ENCODE measurements at regions not wholly inside any gene's neighbourhood (a gene's known extent, or its start where the extent isn't known, plus 50 kb on each side); places are given as distances from the start of the nearest gene placed in this dataset.

- POLR2A ChIA-PET, result no interaction called here
- TF ChIP-seq CTCF (IDR thresholded peaks at IDR 0.05; ENCODE audit: low read depth, low read length), result no peak
- no peak overlapping the region for H3K4me3 ChIP-seq (ENCODE audit: low read depth, low read length)
- CTCF ChIA-PET, result no interaction called here
- DNase-seq (ENCODE audit: low read depth, low spot score), result no peak
- no peak overlapping the region for H3K27ac ChIP-seq (ENCODE audit: low read depth, low read length)
- H3K9me3 ChIP-seq (ENCODE audit: control insufficient read depth, insufficient read depth, low read length), result no peaks in the 10 kb centered on the region
- H3K27me3 ChIP-seq (ENCODE audit: control insufficient read depth, insufficient read depth, low read length), result no peaks in the 10 kb centered on the region
Observed at GRCh38 chr20:40414843-40415615, 274.0 kb downstream of the MAFB start.

GRCh38 chr20:40410028-40410427 lies 279.0 kb downstream of the MAFB start:
- H3K27ac ChIP-seq (ENCODE audit: low read depth, low read length), result no peak overlapping the region
- CTCF ChIA-PET, result no interaction called here

GRCh38 chr20:40397467-40397866 lies 291.6 kb downstream of the MAFB start:
- ChIA-PET POLR2A (no interaction called here), CTCF (no interaction called here)
- H3K27me3 ChIP-seq (ENCODE audit: control insufficient read depth, insufficient read depth, low read length), result peaks cover 3% of the 10 kb centered on the region
- no peaks in the 10 kb centered on the region for H3K9me3 ChIP-seq (ENCODE audit: control insufficient read depth, insufficient read depth, low read length)
- no peak for DNase-seq (ENCODE audit: low read depth, low spot score)
- TF ChIP-seq CTCF (IDR thresholded peaks at IDR 0.05; ENCODE audit: low read depth, low read length), result no peak
- no peak overlapping the region for H3K4me3 ChIP-seq (ENCODE audit: low read depth, low read length)
- H3K27ac ChIP-seq (ENCODE audit: low read depth, low read length), result no peak overlapping the region

More at GRCh38 chr20:40410028-40410427, 279.0 kb downstream of the MAFB start:
- Histone ChIP-seq H3K4me3 (ENCODE audit: low read depth, low read length) (no peak overlapping the region), H3K27me3 (ENCODE audit: control insufficient read depth, insufficient read depth, low read length) (no peaks in the 10 kb centered on the region), H3K9me3 (ENCODE audit: control insufficient read depth, insufficient read depth, low read length) (no peaks in the 10 kb centered on the region)
- no peak for TF ChIP-seq CTCF (IDR thresholded peaks at IDR 0.05; ENCODE audit: low read depth, low read length)
- POLR2A ChIA-PET, result no interaction called here
- no peak for DNase-seq (ENCODE audit: low read depth, low spot score)

GRCh38 chr20:40393197-40394079 lies 295.6 kb downstream of the MAFB start:
- CTCF ChIA-PET, result no interaction called here
- POLR2A ChIA-PET, result no interaction called here
- Histone ChIP-seq H3K27me3 (ENCODE audit: control insufficient read depth, insufficient read depth, low read length) (peaks cover 3% of the 10 kb centered on the region), H3K4me3 (ENCODE audit: low read depth, low read length) (no peak overlapping the region), H3K9me3 (ENCODE audit: control insufficient read depth, insufficient read depth, low read length) (no peaks in the 10 kb centered on the region), H3K27ac (ENCODE audit: low read depth, low read length) (no peak overlapping the region)
- DNase-seq (ENCODE audit: low read depth, low spot score), result no peak
- TF ChIP-seq CTCF (IDR thresholded peaks at IDR 0.05; ENCODE audit: low read depth, low read length), result no peak

- no peak for DNase-seq (ENCODE audit: low read depth, low spot score)
- CTCF ChIA-PET, result no interaction called here
- H3K9me3 ChIP-seq (ENCODE audit: control insufficient read depth, insufficient read depth, low read length), result no peaks in the 10 kb centered on the region
- no peak for TF ChIP-seq CTCF (IDR thresholded peaks at IDR 0.05; ENCODE audit: low read depth, low read length)
- H3K4me3 ChIP-seq (ENCODE audit: low read depth, low read length), result no peak overlapping the region
- POLR2A ChIA-PET, result no interaction called here
- H3K27me3 ChIP-seq (ENCODE audit: control insufficient read depth, insufficient read depth, low read length), result peaks cover 3% of the 10 kb centered on the region
- H3K27ac ChIP-seq (ENCODE audit: low read depth, low read length), result no peak overlapping the region
Observed at GRCh38 chr20:40390654-40391053, 298.4 kb downstream of the MAFB start.

Data from AG04450 (cell line).